ENCODE measurements at regions not wholly inside any gene's neighbourhood (a gene's known extent, or its start where the extent isn't known, plus 50 kb on each side); places are given as distances from the start of the nearest gene placed in this dataset.

GRCh38 chr4:116229420-116229819, 856.0 kb downstream of the TRAM1L1 start:
- TF ChIP-seq CTCF (IDR thresholded peaks at IDR 0.05) = no peak
- no peak for TF ChIP-seq POLR2A (IDR thresholded peaks at IDR 0.05)
- no peak for TF ChIP-seq EP300 (IDR thresholded peaks at IDR 0.05)

Measured in tibial nerve (tissue), 4 donors.